ENCODE measurements at regions not wholly inside any gene's neighbourhood (a gene's known extent, or its start where the extent isn't known, plus 50 kb on each side); places are given as distances from the start of the nearest gene placed in this dataset.

DNA sequence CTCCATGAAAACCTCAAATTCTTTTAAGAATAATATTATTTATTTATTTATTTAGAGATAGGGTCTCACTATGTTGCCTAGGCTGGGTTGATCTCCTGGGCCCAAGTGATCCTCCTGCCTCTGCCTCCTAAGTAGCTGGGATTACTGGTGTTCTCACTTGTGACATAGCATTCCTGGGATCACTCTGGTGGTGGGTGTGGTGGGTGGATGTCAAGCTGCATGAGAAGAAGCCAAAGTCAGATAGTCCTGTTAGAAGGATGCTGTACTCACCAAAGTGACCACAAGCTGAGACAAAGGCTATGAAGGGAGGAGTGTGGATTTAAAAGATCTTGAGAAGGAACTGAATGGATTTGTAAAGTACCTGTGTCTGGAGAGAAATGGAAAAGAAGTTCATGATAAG is 87.9 kb upstream of the SPON1 start:
- DNase-seq: no peak

DNA sequence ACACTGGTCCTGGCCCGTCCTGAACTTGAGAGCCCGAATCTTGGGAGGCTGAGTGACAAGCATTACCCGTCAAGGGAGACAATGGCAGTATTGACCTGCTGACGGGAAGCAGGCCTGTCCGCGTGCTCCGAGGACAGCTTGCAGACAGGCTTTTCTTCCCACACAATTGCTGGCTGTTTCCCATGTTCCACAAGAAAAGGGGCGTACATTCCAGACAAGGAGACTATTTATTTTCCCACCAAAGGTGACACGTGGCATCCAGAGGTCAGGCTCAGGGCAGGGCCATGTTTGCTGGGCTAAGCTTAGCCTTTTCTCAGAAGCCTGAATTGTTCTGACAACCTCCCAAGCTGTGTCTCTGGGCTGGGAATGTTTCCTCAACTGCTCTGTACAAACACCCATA is 86.9 kb upstream of the SPON1 start:
- DNase-seq: no peak

DNA sequence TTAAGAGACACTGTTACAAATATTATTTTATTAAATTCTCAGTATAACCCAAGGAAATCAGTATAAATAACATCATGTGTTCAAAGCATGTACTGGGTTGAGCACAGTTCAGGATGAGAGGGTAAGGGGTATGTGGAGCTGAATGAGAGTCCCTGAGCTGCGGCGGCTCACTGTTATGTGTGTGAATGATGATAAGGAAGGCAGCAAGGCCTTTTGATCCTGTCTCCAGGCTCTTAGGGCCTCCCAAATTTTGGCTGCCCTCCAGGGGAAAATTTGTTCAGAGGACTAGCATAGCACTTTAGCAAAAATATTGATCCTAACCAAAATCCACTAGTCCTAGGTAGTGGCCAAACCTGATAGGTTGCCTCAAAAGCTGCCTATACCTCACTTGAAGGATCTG is 86.1 kb upstream of the SPON1 start:
- DNase-seq: no peak

DNA sequence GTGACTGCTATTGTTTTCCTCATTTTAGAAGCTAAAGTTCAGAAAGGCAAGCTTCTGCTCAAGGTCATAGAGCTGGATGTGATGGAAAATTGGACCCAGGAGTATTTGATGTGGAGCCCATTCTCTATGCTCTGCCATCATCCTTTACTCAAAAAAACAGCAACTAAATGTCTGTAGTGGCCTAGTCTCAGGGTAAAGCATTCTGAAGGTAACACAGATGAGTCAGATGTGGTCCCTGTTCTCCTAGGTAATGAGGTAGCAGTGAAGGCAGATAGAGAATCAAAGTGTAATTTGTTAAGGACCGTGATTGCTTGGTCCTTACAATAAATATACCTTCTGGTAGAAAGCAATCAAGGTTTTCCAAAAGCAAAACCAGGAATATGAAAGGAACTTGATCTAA is 84.4 kb upstream of the SPON1 start:
- no peak for DNase-seq

DNA sequence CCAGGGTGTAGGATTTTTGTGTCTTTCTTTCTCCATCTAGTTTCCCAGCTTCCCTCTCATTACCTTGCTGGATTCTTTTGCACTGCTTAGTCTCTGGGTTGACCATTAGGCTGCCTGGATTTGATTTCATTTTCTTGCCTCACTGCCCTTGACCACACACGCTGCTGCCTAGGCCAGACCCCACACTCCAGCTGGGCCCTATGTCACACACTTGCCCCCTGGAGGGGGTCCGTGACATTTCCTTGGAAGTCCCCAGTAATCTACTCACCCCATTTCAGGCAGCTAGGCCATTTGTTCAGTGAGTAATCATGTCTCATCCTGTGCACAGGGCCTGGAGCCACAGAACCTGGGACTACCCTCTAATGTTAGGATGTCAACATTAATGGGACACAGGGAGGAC is 81.9 kb upstream of the SPON1 start:
- no peak for DNase-seq

DNA sequence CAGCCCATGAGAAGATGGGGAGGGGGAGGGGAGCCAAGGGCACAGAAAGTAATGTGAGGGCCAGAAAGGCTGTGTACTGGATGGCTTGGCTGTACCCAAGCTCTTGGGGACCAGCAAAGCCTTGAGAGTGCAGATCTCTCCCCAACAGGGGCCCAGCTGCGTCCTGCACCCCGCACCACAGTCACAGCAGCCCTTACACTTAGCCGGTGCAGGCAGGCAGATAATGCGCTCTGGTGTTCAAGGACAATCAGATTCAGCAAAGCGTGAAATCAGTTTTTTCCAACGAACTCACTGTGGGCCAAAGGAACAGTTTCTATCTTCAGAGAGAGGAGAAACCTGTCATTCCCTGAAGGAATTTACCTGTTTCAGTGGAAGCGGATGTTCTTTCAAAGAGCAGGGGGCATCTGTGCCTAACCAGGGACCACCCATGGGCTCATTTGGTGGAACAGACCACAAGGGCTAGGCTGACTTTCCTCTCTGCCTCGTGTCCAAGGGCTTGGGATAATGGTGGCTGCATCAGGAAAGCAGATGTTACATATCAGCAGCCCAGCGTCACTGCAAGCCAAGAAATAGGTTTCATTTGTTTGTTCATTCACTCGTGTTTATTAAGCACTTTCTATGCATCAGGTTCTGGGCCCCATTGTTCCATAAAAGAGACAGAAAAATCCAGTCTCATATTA is 81.2 kb upstream of the SPON1 start:
- DNase-seq: no peak

DNA sequence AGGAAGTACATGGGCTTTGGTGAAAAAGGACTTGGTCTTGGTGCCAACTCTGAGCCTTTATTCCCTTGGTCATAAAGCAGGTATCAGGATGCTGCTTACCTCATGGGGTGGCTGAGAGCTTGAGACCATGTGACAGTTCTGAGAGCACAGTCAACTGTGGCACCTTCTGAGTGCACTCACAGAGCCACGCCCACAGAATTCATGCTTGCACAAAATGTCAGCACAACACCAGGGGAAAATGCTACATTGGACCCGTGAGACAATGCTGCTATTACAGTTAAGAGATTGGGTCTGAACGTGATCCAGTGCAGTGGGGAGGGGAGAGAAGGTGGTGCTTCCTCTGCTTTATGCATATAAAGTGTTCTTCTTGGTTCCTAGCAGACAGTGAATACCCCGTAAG is 79.5 kb upstream of the SPON1 start:
- DNase-seq: peak; percentile 78

DNA sequence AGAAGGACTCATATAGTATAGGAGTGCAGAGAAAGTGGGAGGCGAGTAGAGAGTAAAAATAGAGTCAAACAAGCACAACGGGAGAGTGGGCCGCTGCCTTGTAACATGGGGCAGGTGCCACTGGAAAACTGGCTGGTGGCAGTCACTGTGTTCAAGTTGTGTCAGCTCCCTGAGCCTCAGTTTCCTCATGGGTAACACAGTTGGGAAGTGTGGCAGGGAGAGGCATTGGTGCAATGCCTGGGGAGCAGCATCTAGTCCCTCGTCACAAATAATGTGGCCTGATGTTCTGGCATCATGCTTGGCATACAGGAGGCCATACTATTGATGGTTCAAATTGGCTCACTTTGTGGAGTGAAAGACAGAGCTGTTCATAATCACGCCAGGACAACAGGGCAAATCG is 78.9 kb upstream of the SPON1 start:
- DNase-seq: no peak

DNA sequence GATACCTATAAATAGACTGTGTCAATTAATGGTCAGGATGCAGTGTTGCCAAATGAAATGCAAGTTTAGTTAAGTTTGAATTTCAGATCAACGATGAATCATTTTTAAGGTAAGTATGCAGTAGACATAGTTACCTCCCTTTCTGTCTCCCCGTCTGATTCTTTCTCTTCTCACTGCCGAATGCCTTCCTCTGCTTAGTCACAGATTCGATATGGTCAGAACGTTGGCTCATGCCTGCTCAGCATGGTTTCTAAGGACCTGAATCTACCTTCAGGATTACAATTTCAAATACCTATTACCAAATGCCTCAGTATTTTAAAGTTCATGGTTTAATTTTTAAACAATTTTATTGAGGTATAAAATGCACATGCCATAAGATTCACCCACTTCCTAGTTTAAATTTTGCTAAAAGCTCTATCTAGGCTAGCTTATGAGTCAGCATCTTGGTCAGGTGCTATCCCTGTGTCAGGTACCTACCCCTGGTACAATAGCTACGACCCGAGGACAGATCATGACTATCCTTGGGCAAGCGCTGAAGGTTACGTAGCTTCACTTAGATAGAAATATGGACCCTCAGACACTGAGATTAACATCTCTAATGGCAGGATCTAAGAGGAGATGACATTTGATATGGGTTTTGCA is 78.2 kb upstream of the SPON1 start:
- no peak for DNase-seq

DNA sequence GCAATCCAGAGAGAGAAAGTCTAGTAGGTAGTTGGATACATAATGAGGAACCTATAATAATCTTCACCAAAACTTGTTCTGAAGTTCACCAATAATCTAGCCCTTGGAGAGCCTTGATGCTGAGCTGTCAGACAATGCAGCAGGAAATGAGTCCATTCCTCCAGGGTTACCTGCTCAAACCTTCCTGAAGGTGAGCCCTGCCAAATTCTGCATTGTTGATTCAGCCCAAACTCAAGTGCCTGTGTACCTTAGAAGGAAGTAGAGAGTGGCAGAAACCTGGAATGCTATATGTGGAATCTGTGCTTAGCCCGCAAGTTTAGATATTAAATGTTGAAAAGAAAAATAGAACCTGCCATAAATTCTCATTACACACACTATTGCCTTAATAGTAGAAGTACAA is 77.4 kb upstream of the SPON1 start:
- peak; percentile 90 for DNase-seq

DNA sequence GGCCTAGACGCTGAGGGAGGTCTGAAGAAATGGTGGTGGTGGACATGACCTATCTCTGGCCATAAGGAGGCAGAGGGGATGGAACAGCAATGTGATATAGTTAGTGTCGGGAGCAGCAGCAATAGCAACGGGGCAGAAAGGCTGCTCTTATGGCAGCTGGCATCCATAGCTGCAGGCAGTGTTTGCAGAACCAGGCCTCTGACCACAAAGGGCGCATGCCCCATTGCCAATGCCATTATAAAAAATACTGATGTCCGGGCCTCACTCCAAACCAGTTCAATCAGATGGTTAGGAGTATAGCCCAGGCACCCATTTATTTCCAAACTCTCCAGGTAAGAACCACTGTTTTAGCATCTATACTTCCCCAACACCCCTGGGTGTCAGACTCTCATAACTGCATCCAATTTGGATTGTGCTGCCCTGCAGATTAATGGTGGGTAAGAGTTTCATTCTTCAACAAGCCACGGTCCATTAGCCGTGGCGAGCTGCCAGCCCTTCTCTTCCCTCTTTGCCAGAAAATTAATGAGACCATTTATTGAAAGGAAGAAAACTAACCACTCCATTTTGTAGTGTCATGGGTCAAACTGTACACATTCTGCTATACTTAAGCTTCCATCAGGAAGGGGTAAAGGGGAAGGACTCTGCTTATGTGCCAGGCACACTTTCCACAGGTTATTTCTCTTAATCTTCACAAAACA is 72.8 kb upstream of the SPON1 start:
- DNase-seq: peak; percentile 85

DNA sequence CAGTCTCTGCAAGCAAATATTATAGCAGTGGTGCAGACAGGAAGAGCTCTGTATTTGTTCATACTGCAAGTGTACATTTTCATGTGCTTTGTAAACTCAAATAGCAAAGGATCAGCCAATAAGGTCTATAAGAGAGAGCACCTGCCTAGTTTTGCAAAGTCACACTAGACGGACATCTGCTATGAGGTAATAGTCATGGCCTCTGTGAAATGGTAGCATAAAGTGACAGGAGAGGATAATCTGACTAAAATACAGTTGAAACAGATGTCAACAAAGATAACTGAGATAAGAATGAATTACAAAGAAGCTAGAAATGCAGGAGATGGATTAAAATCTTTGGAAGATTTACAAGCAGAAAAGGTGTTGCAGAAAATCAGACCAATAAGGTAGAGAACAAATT is 70.6 kb upstream of the SPON1 start:
- DNase-seq: peak; percentile 37

DNA sequence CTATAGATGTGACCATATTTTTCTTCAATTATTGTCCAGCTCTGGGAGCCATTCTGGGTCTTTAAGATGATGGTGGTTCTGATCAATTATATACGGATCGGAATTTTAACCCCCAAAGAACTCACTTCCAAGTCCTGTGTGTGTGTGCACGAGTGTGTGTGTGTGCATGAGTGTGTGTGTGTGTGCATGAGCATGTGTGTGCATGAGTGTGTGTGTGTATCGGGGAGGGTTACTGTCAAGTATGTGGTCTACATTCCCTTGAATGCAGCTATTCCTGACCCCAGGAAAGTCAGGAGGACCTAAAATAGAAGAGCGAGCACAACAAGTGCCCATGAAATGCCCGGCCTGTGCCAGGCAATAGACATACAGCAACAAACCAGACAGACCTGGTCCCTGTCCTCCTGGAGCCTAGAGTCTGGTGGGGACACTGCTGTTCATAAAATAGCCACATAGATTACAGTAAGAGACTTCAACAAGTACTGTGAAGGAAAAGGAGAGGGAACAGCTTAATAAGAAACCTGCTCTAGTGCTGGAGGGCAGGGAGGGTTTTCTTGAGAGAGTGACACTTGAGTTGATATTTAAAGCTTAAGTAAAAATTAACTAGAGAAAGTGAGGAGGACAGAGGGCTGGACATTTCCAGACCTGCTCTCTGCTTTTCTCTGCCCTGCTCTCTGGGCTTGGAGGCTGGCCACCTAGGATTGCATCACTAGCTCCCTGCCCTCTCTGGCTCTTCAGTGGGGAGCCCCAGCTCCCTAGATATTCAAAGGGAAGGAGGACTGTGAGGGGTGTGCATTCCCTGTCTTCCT is 66.1 kb upstream of the SPON1 start:
- no peak for DNase-seq

DNA sequence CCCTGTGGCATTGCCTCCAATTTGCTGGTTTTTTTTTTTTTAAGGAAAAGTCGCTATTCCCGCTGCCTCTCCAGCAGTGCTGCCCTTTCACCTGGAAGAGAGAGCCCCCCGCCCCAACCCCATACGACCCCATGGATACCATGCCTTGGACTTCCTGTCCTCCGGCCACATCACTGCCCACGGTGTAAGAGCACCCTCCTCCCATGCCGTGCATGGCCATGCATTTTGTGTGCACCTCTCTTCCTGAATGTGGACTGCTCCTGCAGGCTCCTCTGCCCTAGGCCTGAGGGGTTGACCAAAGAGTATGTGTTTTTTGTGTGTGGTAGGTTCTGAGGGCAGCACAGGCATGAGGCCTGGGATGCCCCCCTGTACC is 65.6 kb upstream of the SPON1 start:
- no peak for DNase-seq

DNA sequence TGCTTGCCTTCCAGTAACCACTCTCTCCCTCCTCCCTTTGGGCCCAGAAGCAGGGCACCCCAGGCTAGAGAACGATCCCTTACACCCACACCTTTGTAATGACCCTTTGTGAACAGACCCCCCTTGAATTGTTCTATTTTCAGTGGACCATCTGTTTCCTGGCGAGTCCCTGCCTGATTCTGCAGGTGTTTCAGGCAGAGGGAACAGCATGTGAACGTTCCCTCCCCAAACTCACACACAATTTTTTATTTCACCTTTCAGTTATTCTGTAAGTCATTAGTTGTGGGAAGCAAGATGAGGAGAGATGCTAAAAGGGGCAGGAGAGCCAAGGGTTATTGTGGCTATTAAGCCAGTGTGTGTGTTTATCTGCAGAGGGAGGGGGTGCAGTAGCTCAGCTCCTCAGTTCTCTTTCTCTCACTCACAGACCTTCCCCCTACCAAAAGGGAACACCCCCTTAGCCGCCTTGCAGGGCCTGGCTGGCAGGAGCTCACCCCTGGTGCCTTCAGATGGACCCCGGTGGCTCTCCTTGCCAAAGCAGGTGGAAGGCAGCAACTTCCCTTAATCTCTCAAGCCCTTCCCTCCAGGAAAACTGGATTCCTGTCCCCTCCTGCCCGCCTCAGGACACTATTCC is 64.8 kb upstream of the SPON1 start:
- DNase-seq: no peak

DNA sequence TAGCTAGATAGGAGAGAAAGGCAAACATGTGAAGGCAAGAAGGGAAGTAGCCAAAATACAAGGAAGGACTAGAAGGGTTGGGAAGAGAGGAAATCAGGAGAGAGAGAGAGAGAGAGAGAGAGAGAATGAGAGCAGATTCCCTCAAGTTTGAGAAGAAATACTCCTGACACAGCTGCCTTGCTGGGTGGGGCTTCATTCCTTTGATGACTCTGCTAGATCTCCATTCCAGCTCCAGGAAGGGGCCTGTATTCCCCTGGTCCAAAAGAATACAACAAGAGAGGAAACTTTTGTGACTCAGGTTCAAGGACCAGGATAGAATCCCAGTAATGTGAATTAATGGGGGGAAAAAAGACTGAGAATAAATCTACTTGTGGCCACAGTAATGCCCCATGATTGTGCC is 62.9 kb upstream of the SPON1 start:
- DNase-seq: no peak

DNA sequence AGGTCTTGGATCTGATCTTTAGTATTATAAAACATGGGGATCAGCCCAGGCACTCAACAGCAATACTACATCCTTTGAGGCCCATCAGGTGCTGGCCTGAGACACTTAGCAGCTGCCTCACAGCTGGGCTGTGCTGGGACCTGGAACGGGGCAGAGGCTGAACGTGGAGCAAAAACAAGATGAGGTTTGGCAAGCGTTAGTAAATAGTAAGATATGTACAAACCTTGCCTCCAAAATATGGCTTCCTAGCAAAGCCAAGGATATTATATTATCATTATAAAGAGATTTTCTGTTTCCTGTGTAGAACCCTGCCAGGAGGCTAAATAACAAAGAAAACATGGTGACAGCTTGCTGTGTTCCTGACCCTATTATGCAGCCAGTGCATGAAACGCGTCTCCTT is 60.0 kb upstream of the SPON1 start:
- DNase-seq: no peak

DNA sequence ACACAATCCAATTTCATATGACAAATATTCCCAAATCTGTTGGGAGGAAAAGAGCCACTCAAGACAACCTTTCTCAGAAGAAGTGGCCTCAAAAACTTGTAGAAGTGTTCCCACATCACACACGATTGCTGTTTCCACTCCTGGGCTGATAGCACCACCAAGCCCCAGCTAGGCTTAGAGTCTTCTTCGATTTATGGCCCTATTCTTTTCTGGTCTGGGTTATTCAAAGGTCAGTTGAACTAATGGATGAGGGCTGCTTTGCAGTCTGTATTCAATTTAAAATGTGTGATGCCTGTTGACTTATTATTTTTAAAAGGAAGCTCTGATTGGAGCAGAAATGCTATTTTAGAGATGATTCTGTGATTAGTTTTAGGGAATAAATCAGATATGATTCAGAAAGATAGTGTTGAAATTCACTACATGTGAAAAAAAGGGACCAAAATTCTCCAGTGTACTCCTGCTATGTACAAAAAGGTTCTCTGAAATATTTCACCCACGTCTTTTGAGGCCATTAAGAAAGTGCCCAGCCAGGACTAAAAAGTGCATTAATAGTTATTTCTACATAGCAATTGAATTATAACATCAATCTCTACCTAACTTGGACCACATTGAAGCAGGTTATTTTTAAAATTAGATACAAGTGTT is 57.3 kb upstream of the SPON1 start:
- no peak for DNase-seq

DNA sequence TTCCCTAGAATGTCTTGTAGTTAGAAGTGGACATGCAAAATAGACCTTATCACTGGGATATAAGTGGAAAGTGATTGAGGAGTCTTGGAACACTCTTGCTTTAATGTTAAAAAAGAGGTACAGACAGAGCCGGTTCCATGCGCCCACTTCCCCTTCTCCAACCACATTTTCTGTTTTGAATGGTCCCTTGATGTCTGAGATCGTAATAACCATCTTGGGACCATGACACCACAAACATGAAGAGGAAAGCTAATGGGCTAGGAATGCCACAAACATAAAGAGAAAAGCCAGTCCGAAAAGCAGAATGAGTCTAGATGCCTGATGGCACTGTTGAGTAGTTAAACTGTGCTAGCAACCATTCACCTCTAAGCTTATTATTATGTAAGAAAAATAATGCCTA is 54.8 kb upstream of the SPON1 start:
- DNase-seq: no peak

DNA sequence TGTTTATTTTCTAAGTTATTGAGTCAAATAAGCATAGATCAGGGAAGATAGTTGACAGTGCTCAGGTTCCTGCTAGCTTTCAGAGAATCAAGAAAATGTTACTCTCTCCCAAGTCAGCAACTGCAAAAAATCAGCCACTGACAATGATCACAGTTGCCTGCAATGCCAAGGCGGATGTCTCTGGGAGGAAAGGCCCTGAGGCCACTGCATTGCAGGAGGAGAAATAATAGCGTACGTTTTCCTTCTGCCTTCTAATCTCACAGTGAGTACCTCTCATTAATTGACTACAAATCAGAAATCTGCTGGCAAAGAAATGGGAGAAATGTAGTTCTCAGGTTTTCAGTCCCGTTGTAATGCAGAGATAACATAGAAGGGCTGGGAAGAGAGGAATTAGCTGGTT is 54.0 kb upstream of the SPON1 start:
- DNase-seq: no peak

Measured in NCI-H2029 treated with DMSO at 0.1 percent for 48 hours (cell line).